ENCODE measurements at regions not wholly inside any gene's neighbourhood (a gene's known extent, or its start where the extent isn't known, plus 50 kb on each side); places are given as distances from the start of the nearest gene placed in this dataset.

DNA sequence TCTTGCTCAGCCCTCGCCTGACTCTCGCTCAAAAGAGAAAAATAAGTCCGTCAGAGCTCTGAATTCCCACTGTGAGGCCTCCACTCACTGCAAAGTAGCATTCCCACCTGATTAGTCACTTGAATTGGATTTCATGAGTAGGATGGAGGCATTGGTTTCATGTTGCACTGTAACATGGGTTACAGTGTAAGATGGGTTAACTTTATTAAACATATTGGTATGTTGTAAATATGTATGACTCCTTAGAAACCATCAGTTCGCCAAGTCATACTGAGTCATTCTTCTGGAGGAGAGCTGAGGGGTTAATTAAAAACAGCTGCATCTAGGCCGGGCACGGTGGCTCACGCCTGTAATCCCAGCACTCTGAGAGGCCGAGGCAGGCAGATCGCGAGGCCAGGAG lies 93.8 kb upstream of the BNC2 start:
- CTCF ChIA-PET (ENCODE audit: unreplicated experiment) = no interaction called here
- Histone ChIP-seq H2AFZ (ENCODE audit: low read length) (no peak overlapping the region), H3K9me3 (ENCODE audit: low read length) (no peaks in the 10 kb centered on the region), H3K4me2 (ENCODE audit: low read length) (no peak overlapping the region), H3K27ac (ENCODE audit: low read depth, low read length, poor library complexity, severe bottlenecking) (no peak overlapping the region), H4K20me1 (ENCODE audit: insufficient read depth, low read length) (no peaks in the 10 kb centered on the region), H3K36me3 (ENCODE audit: insufficient read depth, low read length) (no peaks in the 10 kb centered on the region), H3K79me2 (ENCODE audit: insufficient read depth, low read depth, low read length) (no peaks in the 10 kb centered on the region), H3K4me1 (ENCODE audit: insufficient read depth, low read length, poor library complexity, severe bottlenecking) (no peaks in the 10 kb centered on the region), H3K9me2 (ENCODE audit: insufficient read depth, low read length) (no peaks in the 10 kb centered on the region), H3K4me3 (ENCODE audit: low read depth, low read length, poor library complexity, severe bottlenecking) (no peak overlapping the region)
- TF ChIP-seq, protein P1, sequence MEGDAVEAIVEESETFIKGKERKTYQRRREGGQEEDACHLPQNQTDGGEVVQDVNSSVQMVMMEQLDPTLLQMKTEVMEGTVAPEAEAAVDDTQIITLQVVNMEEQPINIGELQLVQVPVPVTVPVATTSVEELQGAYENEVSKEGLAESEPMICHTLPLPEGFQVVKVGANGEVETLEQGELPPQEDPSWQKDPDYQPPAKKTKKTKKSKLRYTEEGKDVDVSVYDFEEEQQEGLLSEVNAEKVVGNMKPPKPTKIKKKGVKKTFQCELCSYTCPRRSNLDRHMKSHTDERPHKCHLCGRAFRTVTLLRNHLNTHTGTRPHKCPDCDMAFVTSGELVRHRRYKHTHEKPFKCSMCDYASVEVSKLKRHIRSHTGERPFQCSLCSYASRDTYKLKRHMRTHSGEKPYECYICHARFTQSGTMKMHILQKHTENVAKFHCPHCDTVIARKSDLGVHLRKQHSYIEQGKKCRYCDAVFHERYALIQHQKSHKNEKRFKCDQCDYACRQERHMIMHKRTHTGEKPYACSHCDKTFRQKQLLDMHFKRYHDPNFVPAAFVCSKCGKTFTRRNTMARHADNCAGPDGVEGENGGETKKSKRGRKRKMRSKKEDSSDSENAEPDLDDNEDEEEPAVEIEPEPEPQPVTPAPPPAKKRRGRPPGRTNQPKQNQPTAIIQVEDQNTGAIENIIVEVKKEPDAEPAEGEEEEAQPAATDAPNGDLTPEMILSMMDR (conservative IDR thresholded peaks at IDR 0.05; ENCODE audit: low read length) = no peak
- TF ChIP-seq EZH2phosphoT487 (IDR thresholded peaks at IDR 0.05; ENCODE audit: borderline replicate concordance, low read depth, low read length) = no peak
- no TSS peak for BruUV-seq (replicated peaks)
- intact Hi-C loops (cut with micrococcal nuclease; ENCODE audit: unreplicated experiment) = no loop called here
- POLR2A ChIA-PET = no interaction called here
- DNase-seq (ENCODE audit: low spot score) = no peak

DNA sequence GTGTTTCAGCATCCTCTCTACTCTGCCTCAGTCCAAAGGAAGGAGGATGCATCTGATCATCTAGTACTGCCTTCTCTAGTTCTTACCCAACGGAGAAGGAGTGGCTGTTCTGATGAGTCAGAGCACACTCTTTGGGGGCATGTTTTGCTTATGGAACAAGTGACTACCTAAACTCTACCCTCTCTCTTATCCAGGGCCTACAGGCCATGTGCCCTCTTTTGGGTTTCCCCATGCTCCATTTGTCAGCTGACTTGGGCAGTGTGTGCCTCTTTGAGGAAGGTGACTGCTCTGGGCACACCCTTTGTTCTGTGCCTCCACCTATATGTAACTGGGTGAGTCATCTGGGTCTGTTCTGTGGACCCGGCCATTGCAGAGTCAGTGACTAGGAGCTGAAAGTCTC lies 89.6 kb upstream of the BNC2 start:
- no peaks in the 10 kb centered on the region for H3K36me3 ChIP-seq (ENCODE audit: insufficient read depth, low read length)
- intact Hi-C loops (cut with micrococcal nuclease; ENCODE audit: unreplicated experiment) = no loop called here
- ChIA-PET CTCF (ENCODE audit: unreplicated experiment) (no interaction called here), POLR2A (no interaction called here)
- H3K9me2 ChIP-seq (ENCODE audit: insufficient read depth, low read length) = no peaks in the 10 kb centered on the region
- H4K20me1 ChIP-seq (ENCODE audit: insufficient read depth, low read length) = no peaks in the 10 kb centered on the region
- H3K27ac ChIP-seq (ENCODE audit: low read depth, low read length, poor library complexity, severe bottlenecking) = no peak overlapping the region
- BruUV-seq (replicated peaks) = no TSS peak
- no peak overlapping the region for H3K4me3 ChIP-seq (ENCODE audit: low read depth, low read length, poor library complexity, severe bottlenecking)
- H3K4me1 ChIP-seq (ENCODE audit: insufficient read depth, low read length, poor library complexity, severe bottlenecking) = no peaks in the 10 kb centered on the region
- H2AFZ ChIP-seq (ENCODE audit: low read length) = no peak overlapping the region
- TF ChIP-seq, protein P1 (conservative IDR thresholded peaks at IDR 0.05; ENCODE audit: low read length) = no peak
- TF ChIP-seq EZH2phosphoT487 (IDR thresholded peaks at IDR 0.05; ENCODE audit: borderline replicate concordance, low read depth, low read length) = no peak
- H3K4me2 ChIP-seq (ENCODE audit: low read length) = no peak overlapping the region
- no peak for DNase-seq (ENCODE audit: low spot score)
- H3K9me3 ChIP-seq (ENCODE audit: low read length) = no peaks in the 10 kb centered on the region
- H3K79me2 ChIP-seq (ENCODE audit: insufficient read depth, low read depth, low read length) = no peaks in the 10 kb centered on the region

DNA sequence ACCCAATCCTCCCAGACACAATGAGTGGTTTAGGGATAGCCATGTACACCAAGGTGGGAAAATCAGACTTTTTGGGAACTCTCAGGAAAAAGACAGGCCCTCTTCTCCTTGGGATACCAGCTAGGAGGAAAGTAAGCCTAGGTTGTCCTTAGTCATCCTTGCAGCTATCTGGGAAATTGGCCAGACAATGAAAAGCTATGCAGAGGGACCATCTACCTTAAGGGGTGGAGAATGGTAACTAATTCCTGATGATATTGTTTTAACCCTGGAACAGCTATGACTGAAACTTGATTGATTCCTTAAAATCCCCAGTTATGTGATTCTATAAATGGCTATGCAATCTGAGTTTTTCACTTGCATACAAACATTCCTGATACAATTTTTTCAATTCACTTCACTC lies 88.9 kb upstream of the BNC2 start:
- no peaks in the 10 kb centered on the region for H3K9me2 ChIP-seq (ENCODE audit: insufficient read depth, low read length)
- DNase-seq (ENCODE audit: low spot score) = no peak
- no peaks in the 10 kb centered on the region for H3K79me2 ChIP-seq (ENCODE audit: insufficient read depth, low read depth, low read length)
- no peak overlapping the region for H2AFZ ChIP-seq (ENCODE audit: low read length)
- ChIA-PET CTCF (ENCODE audit: unreplicated experiment) (no interaction called here), POLR2A (no interaction called here)
- no peak overlapping the region for H3K4me2 ChIP-seq (ENCODE audit: low read length)
- H3K4me3 ChIP-seq (ENCODE audit: low read depth, low read length, poor library complexity, severe bottlenecking) = no peak overlapping the region
- TF ChIP-seq, protein P1 (conservative IDR thresholded peaks at IDR 0.05; ENCODE audit: low read length) = no peak
- TF ChIP-seq EZH2phosphoT487 (IDR thresholded peaks at IDR 0.05; ENCODE audit: borderline replicate concordance, low read depth, low read length) = no peak
- H3K9me3 ChIP-seq (ENCODE audit: low read length) = no peaks in the 10 kb centered on the region
- no peaks in the 10 kb centered on the region for H3K36me3 ChIP-seq (ENCODE audit: insufficient read depth, low read length)
- BruUV-seq (replicated peaks) = no TSS peak
- H3K4me1 ChIP-seq (ENCODE audit: insufficient read depth, low read length, poor library complexity, severe bottlenecking) = no peaks in the 10 kb centered on the region
- no peaks in the 10 kb centered on the region for H4K20me1 ChIP-seq (ENCODE audit: insufficient read depth, low read length)
- intact Hi-C loops (cut with micrococcal nuclease; ENCODE audit: unreplicated experiment) = no loop called here
- H3K27ac ChIP-seq (ENCODE audit: low read depth, low read length, poor library complexity, severe bottlenecking) = no peak overlapping the region

Data from OCI-LY7 (cell line).